ENCODE measurements at regions not wholly inside any gene's neighbourhood (a gene's known extent, or its start where the extent isn't known, plus 50 kb on each side); places are given as distances from the start of the nearest gene placed in this dataset.
"Not testable (repeated sequence)": the region's sequence is repeated elsewhere in the genome, so short reads cannot be mapped to it uniquely, and the experiment has no call there.

GRCh38 chr10:9911488-9911887 lies 1106.2 kb upstream of the CELF2 start:
- DNase-seq: no peak

GRCh38 chr10:9913876-9914514 lies 1103.7 kb upstream of the CELF2 start:
- no peak for DNase-seq

- no peak for DNase-seq
Measured at GRCh38 chr10:9921544-9921943, 1096.1 kb upstream of the CELF2 start.

- no peak for DNase-seq
Measured at GRCh38 chr10:9922126-9922870, 1095.4 kb upstream of the CELF2 start.

GRCh38 chr10:9926003-9926402 lies 1091.7 kb upstream of the CELF2 start:
- no peak for DNase-seq

- DNase-seq: no peak
Measured at GRCh38 chr10:9926881-9927280, 1090.8 kb upstream of the CELF2 start.

- DNase-seq: no peak
Measured at GRCh38 chr10:9939716-9940115, 1078.0 kb upstream of the CELF2 start.

GRCh38 chr10:9944690-9945089 lies 1073.0 kb upstream of the CELF2 start:
- DNase-seq: no peak

GRCh38 chr10:9950070-9950469 lies 1067.6 kb upstream of the CELF2 start:
- peak; percentile 58 for DNase-seq

- peak; percentile 85 for DNase-seq
Measured at GRCh38 chr10:9951481-9952257, 1066.0 kb upstream of the CELF2 start.

GRCh38 chr10:9957351-9957750 lies 1060.3 kb upstream of the CELF2 start:
- peak; percentile 86 for DNase-seq

- not testable (repeated sequence) for DNase-seq
Measured at GRCh38 chr10:9957876-9958275, 1059.8 kb upstream of the CELF2 start.

- no peak for DNase-seq
Measured at GRCh38 chr10:9965341-9965740, 1052.3 kb upstream of the CELF2 start.

GRCh38 chr10:9986786-9987185 lies 1030.9 kb upstream of the CELF2 start:
- DNase-seq: no peak

- no peak for DNase-seq
Measured at GRCh38 chr10:9987197-9987596, 1030.5 kb upstream of the CELF2 start.

GRCh38 chr10:9992661-9993060 lies 1025.0 kb upstream of the CELF2 start:
- peak; percentile 47 for DNase-seq

- DNase-seq: no peak
Measured at GRCh38 chr10:9994131-9994530, 1023.5 kb upstream of the CELF2 start.

GRCh38 chr10:9999627-10000026 lies 1018.0 kb upstream of the CELF2 start:
- DNase-seq: no peak

GRCh38 chr10:10007957-10008356 lies 1009.7 kb upstream of the CELF2 start:
- DNase-seq: no peak

GRCh38 chr10:10010397-10010796 lies 1007.3 kb upstream of the CELF2 start:
- DNase-seq: no peak

- peak; percentile 60 for DNase-seq
Measured at GRCh38 chr10:10014846-10015245, 1002.8 kb upstream of the CELF2 start.

GRCh38 chr10:10017716-10018115 lies 1000.0 kb upstream of the CELF2 start:
- no peak for DNase-seq

- no peak for DNase-seq
Measured at GRCh38 chr10:10020945-10021344, 996.7 kb upstream of the CELF2 start.

- no peak for DNase-seq
Measured at GRCh38 chr10:10032991-10033390, 984.7 kb upstream of the CELF2 start.
